Adrenal gland (tissue), 5 donors: ENCODE measurements at regions not wholly inside any gene's neighbourhood (a gene's known extent, or its start where the extent isn't known, plus 50 kb on each side); places are given as distances from the start of the nearest gene placed in this dataset.

ENCODE experiments used
- POLR2A ChIP-seq, 2 donors: fragments of 450-650 bp; IDR thresholded peaks; one replicate each; pipeline ENCODE4 v1.6.1; 2017; ENCODE audit warnings: antibody characterized with exemption in 2 of 2, mild to moderate bottlenecking in 2 of 2, moderate library complexity in 1 of 2
- TF ChIP-seq, protein P1 (sequence below), 6 experiments: fragments of 450-650 bp in 4 of 6; fragments of 200-600 bp in 2 of 6; sonication (generic) in 1 of 6; IDR thresholded peaks; 1 replicate in 5 of 6; 2 replicates in 1 of 6; pipeline versions ENCODE4 v1.5.1 to v1.8.0; 2016 to 2021; ENCODE audit warnings: antibody characterized with exemption in 6 of 6, mild to moderate bottlenecking in 2 of 6, moderate library complexity in 1 of 6
- donor health status: DM: no; HTN: no; CAD: no.

- TF ChIP-seq, protein P1, sequence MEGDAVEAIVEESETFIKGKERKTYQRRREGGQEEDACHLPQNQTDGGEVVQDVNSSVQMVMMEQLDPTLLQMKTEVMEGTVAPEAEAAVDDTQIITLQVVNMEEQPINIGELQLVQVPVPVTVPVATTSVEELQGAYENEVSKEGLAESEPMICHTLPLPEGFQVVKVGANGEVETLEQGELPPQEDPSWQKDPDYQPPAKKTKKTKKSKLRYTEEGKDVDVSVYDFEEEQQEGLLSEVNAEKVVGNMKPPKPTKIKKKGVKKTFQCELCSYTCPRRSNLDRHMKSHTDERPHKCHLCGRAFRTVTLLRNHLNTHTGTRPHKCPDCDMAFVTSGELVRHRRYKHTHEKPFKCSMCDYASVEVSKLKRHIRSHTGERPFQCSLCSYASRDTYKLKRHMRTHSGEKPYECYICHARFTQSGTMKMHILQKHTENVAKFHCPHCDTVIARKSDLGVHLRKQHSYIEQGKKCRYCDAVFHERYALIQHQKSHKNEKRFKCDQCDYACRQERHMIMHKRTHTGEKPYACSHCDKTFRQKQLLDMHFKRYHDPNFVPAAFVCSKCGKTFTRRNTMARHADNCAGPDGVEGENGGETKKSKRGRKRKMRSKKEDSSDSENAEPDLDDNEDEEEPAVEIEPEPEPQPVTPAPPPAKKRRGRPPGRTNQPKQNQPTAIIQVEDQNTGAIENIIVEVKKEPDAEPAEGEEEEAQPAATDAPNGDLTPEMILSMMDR (IDR thresholded peaks at IDR 0.05) = no peak
- no peak for TF ChIP-seq POLR2A (IDR thresholded peaks at IDR 0.05)
Observed at GRCh38 chr5:154603953-154604679, 126.1 kb upstream of the HAND1 start.
